GM20431 (cell line): ENCODE measurements at regions not wholly inside any gene's neighbourhood (a gene's known extent, or its start where the extent isn't known, plus 50 kb on each side); places are given as distances from the start of the nearest gene placed in this dataset.

Source experiments
- in situ Hi-C: fragments of 300-500 bp; cut with MseI, MboI; formaldehyde crosslinking; loops from one replicate; pipeline ENCODE4 v1.15.0; 2020; ENCODE audit warnings: low sequenced_read_pairs; ENCODE audit not compliant: unreplicated experiment

DNA sequence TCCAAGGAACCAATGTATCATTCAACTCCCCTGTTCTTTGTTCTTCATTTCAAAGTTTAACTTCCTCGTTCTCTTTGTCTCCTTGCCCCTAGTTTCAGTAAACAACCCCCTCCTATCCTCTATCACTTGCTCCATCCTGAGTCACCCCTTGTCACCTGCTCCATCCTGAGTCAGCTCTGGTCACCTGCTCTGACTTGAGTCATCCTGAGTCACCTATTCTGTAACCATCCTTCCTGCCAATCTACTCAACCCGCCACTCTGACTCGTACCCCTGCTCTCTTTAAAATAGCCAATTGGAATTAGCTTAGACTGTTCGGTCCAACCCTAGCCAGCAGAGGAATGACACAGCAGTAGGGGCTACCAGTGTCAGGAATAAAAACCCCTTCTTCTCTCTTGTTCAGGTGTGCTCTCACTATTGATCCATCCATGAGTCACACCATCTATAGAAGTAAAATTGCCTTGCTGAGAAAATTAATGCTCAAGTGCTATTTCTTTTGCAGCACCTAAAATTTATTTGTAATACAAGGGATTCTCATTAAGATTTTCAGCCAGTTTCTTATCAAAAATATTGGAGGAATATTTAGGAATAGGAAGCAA lies 326.8 kb downstream of the AKAIN1 start:
- in situ Hi-C loops: no loop called here

DNA sequence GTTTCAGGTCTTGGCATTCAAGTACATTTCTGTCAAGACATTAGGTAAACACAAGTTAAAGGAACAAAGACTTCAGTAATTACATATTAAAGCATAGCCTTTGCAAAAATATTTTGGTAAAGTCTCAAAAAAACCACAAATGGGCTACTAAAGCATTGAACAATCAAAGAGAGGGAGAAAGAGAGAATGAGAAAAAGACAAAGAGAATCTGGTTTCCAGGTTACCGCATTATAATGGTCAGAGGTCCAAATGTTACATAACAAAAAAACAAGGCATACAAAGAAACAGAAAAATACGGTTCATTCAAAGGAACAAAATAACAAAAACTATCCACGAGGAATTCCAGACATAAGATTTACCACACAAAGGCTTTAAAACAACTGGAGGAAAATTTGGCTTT lies 327.9 kb downstream of the AKAIN1 start:
- in situ Hi-C loops: no loop called here

DNA sequence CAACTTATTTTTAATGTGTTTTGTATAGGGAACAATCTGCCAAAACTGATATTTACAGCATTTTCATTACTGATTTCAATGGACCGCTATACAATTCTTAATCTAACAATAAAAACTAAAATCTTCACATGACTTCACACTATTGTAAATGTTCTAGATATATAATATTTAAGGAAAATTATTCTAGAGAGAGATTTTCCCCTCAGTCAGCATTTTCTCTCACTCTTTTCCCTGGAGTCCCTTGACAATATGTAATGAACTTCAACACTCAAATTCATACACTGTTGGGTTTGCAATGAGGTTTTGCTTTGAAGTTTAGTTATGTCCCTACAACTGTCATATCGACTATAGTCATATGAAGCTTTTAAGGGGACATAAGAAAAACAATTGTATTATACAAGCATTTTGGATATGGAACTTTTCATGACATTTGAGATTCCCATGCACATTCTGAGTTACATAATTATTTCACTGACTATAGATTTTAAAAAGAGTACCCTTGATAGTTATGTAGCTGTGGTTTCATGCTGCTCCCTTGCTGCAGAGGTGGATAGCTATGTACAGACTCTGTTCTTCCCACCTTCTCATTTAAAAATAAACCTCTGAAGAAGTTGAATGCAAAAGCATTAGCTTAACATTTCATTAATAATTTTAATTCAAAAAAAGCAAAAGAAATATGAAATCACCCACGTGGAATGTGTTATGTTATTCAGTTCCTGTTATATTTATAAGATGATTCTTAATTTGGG lies 338.5 kb downstream of the AKAIN1 start:
- in situ Hi-C loops: no loop called here

DNA sequence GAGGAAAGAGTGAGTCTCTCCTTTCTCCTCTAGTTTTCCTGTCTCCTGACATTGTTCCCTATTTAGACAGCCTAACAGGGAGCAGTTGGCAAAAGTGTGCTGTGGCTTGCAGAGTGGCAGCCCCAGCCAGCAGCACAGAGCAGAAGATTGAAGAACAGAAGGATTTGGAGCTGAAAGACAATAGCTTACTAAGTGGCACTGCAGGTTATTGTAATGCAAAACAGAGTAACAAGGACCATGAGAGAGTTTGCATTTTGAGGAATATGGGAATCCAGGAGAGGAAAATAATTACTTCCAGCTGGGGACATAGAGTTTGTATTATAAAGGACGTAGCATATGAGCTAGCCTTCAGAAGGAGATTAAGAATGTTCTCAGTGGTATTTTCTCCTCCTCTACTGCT lies 342.4 kb downstream of the AKAIN1 start:
- in situ Hi-C loops: no loop called here

DNA sequence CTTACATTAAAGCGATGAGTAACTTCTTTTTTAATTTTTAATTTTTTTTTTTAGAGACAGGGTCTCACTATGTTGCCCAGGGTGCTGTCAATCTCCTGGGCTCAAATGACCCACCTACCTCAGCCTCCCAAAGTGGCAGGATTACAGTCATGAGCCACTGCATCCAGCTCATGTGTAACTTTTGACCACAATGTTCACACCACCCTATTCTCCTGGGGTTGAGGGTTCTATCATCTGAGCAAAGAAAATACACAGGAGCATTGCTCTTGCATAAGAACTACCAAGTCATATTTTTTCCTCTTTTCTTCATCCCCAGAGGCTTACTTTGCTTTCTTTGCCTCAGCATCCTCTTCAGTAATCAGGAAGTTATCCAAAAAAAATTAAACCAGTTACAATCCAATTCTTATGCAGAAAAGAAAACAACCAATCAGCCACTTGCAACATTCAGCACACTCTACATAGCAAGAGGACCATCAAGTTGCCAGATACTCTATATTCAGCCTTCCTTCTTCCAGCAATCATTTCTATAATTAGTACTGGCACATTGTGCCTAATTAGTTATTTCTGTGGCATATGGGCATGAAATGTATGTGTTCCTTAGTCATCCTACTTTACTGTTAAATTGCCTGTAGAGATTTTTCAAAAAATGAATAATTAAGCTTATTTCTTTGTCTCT lies 345.6 kb downstream of the AKAIN1 start:
- in situ Hi-C loops: no loop called here

DNA sequence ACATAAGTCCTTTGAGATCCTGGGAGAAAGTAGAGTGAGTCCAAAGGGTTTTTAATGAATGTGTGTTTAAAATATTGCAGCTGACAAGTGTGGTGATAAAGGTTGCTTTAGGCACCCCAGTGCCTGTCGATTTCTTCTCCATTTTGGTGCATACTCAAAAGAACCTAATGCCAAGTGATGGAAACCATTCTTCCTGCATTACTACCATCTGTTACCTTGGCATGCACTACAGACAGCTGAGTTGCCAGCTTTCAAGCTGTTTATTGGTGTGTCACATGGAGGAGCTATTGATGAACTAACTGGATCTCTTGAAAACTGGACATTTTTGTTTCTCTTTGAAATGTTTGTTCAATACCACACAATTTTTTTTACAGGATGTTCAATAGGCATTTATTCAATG lies 350.0 kb downstream of the AKAIN1 start:
- in situ Hi-C loops: no loop called here

DNA sequence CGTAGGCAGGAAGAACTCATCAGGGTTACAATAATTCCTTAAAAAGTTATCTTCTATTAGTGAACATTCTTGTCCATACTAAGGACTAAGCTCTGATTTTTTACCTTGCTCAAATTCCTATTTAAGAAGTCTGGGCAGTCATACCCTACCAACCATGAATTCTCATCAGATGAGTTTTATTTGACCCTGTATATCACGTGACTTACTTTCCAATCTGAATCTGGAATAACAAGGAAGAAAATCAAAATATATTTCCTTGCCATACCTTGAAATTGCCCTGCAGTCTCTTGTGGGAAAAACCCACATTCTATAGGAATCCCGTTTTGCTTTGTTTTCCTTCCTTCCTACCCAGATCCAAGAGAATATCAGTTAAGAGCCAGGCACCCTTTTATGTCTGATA lies 352.7 kb downstream of the AKAIN1 start:
- in situ Hi-C loops: no loop called here

DNA sequence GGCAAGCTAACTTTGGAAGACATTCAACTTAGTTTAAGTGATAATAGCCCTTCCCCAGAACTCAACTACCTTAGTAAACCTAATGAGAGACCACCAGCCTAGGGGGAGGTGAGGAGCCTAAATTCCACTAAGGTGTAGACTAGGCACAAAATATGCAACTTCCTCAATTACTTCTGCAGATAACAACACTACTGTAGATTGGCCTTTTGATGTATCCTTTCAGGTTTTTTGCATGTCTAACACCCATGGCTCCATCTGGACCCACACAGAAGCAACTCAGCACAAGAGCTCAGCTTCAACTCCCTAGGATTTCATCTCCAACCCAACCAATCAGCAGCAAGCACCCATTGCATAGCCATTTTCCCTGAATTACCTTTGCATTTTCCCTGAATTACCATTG lies 353.3 kb downstream of the AKAIN1 start:
- in situ Hi-C loops: no loop called here

DNA sequence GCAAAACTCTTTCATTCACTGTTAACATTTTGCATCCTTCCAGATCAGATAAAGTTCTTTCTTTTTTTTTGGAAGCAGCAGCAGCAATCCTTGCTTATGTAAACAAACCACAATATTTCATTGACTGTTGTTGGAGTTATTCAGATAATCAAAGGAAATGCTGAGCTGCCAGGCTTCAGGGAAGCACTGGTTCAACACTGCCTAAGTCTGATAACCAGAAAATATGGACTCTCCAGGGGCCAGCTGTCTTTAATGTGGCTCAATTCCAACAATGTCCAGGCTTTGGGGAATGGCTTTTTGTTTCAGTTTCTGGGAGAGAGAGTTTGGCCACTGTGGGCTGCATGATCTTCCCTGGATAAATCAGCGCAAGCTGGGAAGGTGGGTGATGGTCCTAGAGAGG lies 354.3 kb downstream of the AKAIN1 start:
- in situ Hi-C loops: no loop called here

DNA sequence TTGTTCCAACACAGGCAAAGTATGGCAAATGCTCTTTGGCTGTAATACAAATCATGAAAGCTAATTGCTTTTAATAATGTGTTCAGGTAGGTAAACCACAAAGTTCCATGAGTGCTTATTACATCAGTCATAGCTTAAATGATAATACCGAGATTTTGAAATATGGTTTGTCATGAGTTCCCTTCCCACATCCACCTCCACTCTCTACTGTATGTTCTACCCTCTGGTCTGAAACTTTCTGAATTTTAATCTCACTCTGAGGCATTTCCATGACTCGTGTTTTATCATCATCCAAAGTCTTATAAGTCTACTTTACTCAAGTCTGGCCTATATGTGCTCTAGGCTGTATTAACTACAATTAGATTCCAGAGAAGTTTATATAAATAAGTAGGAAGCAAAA lies 354.8 kb downstream of the AKAIN1 start:
- in situ Hi-C loops: no loop called here

DNA sequence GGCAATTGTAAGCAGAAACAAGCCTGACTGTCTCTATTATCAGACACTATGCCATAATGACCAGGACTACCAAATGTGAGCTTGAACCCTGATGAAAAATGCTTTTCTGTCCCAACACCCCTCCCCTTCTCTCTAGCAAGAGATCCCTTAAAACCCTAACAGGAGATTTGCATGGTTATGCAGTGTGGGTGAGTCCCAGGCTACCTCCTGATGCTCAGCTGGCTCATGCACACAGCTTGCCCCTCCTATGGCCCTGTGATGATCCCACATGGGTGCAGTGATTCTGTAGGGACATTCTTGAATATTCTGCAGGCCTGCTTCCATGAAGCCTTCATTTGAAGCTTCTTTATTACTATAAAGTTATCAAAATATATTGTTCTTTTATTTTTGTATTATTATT lies 357.4 kb downstream of the AKAIN1 start:
- in situ Hi-C loops: no loop called here

DNA sequence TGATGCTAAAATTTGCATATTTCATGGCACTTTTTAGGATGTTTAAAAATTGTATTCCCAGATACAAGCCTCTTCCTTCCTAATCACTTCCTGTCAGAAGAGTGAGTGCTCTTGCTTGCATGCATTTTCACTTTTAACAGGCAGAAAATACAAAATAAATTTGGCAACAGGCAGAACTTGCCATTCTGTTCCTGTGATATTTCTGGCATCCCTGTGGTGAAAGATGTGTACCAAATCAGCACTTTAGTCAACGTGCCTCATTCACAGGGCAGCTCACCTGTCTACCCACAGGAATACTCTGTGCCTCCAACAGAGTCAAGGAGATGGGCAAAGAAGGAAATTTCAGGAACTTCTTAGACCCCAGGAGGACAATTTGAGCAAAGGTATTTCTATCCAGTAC lies 360.9 kb downstream of the AKAIN1 start:
- in situ Hi-C loops: no loop called here

DNA sequence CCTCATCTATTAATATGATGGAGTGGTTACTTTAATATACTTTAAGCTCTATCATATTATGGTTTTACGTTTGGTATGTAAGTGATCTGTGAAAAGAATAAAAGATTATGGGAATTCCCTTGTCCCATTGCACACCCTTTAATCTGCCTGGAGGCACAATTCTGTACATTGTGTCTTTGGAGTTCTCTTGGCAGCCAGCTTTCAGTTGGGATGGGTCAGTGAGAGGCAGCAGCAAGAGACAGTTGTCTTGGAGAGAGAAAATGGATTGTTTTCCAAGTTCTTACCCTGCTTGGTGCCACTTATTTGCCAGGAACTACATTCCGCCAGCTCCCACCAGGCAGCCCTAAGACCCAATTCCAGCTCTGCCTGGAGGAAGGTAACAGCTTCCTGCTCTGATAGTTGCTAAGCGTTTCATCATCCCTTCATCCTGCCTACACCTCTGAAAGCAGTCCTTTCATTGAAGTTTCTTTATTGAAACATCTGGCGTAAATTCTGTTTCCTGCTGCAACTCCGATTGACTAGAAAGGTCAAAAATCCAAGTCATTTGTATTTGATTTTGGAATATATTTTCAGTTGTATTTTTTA lies 365.2 kb downstream of the AKAIN1 start:
- in situ Hi-C loops: no loop called here

DNA sequence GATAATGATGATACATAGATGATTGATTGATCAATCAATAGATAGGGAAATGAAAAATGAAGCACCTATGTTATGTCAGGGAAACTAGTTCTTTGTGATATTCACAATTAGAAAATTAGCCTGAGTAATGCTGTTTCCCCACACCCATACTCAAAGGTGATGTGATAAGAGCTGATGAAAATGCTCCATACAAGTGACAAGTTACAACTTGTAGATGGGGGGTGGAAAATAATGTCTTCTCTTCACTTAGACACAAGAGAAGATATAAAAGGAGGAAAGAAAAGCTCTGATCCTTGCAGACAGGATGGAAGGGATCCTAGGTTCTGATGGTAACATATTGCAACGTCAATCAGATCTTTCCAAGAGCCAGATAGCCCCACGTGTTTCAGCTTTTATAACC lies 365.9 kb downstream of the AKAIN1 start:
- in situ Hi-C loops: no loop called here

DNA sequence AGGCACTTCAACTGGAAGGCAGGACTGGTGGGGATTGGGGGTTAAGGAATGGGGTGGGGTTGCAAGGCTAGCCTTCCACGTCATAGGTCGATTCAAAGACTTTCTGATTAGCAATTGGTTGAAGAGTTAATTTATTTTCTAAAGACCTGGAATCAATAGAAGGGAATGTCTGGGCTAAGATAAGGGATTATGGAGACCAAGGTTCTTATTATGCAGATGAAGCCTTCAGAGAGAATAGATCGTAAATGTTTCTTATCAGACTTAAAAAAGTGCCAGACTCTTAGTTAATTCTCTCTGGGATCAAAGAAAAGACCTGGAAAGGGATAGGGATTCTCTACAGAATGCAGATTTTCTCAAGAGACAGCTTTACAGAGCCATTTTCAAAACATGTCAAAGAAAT lies 368.0 kb upstream of the DLGAP1 start:
- in situ Hi-C loops: no loop called here

DNA sequence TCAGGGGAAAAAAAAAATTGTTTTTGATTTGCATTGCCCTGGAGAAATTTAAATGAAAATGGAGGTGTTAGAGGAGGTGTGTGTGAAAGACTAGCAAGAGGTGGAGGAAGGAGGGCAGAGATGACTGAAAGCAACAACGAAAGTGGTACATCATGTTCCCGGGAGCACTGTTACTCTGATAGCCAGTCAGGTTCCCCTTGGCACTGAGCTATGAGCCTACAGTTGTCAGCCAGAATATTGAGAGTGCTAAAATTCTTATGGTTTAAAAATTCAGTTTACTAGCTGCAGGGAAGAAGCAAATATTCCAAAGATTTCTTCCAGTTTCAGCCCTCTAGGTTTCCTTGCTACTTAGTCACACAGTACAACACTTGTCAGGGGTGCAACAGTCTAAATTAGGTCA lies 366.7 kb upstream of the DLGAP1 start:
- in situ Hi-C loops: no loop called here

DNA sequence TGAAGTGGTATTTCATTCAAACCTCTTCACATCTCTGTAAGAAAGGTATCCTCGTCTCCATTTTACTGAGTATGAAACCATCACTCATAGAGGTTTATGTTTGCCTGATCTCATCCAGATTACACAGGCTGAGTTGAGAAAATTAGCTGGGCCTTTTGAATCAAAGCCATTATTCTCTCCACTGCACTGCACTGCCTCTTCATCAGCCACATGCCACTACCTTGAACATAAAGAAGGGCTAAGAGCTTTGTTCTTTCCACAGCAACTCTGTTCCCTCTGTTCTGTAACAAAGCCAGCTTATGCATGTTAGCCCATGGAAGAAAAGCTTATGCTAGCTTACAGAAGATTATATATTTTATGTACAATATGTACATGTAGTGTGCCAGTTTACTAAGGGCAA lies 362.6 kb upstream of the DLGAP1 start:
- in situ Hi-C loops: no loop called here

DNA sequence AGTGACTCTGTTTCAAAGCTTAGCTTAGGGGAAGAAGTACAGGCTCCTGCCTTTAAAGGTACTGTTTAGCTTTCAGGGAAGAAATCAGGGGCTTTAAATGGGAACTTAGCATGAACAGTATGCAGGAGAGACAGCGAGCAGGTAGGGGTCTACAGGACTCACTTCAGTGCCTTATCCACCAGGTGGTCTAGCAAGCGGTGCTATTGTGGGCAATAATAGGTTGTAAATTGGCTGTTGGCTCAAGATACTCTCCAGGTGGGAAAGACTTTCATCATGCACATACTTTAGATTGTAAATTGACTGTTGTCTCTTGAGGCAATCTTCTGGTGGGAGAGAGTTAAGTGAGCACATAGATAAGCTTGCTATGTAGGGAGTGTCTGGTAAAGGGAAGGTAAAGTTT lies 358.6 kb upstream of the DLGAP1 start:
- in situ Hi-C loops: no loop called here

DNA sequence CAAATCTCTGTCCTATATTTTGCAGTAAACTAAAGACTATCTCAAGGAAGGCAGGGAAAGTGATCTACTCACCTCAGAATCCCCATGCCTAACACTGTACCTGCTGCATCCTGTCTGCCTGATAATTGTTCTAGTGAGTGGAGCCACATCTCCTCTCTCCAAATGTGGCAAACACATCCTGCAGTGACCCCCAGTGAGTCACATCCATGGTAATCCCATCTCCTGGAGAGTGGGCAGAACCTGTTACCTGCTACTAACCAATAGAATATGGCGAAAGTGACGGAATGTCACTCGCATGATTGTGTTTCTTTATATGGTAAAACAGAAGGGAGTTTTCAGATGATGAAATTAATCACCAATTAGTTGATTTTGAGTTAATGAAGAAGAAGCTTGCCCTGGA lies 353.8 kb upstream of the DLGAP1 start:
- in situ Hi-C loops: no loop called here

DNA sequence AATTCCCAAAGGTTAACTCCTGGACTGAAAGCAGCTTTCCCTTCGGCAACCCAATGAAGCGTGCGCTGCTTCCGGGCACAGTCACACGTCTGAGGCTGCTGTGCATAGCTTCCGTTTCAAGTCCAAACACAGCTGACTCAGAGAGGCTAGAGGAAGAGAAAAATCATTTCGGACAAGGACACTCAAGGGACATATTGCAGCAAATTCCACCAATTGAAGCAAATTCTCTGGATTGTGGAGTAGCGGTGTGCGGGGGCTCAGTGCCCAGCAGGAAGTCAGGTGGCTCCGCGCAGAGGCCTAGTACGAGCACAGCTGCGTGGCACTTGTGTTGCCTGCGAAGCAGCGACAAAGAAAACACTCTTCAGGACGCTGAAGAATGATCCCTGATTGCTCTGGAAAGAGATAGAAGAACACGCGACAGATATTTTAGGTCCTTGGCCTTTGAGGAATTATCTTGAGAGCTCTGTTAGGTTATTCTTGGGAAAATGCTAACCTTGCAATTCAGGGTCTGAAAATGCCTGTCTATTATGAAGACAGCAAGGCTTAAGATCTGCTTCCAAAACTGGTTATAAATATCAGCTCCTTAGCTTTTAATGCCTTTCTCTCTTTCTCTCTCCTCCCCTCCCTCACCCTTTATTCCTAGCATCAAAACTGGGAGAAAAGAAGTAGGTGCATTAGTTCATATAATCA lies 352.6 kb upstream of the DLGAP1 start:
- in situ Hi-C loops: no loop called here

DNA sequence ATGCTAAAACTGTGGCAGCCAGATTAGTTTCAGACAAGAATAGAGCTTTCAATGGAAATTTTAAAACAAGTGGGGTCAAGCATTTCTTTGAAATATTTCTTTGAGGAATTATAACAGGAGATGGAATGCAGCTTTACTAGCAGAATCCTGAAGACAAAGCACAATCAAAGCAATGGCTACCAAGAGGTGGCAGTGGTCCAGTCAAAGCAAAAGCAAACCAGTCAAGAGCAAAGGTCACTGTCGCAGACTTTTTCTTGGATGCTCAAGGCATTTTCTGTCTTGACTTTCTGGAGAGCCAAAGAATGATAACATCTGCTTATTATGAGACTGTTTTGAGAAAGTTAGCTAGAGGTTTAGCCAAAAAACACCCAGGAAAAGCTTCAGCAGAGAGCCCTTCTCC lies 351.2 kb upstream of the DLGAP1 start:
- in situ Hi-C loops: no loop called here
